Right hindlimb (tissue), 1 donor: ENCODE measurements at regions not wholly inside any gene's neighbourhood (a gene's known extent, or its start where the extent isn't known, plus 50 kb on each side); places are given as distances from the start of the nearest gene placed in this dataset.

ENCODE experiments used
- DNase-seq: peaks from one replicate; pipeline ENCODE4 v3.0.0-alpha.2; 2018

DNA sequence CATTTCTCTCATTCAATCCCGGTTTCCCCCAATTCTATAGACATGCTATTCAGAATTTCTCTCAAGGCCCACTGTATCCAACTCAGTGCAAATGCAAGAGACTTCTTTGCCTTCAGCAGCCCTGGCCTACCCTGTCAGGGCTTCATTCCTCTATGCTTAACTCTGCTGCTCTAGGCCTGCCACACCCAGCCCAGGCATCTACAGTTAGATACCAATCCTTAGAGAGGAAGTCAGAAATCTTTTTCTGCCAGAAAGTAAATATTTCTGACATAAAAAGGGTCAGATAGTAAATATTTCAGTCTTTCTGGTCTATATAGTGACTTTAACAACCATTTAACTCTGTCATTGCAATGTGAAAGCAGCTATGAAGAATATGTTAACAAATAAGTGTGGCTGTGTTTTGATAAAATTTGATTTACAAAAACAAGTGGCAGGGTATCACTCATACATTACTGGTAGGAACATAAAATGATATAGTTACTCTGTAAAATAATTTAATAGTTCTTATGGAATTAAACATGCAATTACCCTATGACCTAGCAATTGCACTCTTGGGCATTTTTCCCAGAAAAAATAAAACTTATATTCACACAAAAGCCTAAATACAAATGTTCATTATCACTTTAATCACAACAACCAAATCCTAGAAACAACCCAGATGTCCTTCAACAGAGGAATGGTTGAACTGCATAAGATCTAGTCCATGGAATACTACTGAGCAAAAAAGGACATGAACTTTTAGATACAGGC lies 942.0 kb downstream of the SQOR start:
- no peak for DNase-seq

DNA sequence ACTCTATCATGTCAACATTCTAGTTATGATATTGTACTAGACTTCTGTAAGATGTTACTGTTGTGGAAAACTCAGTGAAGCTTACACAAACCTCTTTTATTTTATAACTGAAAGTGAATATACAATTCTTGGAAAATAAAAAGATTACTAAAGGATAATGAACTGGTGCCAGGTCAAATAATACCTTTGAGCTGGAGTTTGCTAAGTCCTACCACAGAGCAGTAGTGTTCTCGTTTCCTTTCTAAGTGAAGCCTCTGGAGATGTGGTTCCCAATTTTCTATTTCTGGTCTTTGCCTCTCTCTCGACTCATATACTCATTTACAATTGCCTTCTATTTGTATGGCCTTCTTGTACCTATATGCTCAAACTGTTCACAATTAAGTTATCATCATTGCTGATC lies 942.9 kb downstream of the SQOR start:
- no peak for DNase-seq

DNA sequence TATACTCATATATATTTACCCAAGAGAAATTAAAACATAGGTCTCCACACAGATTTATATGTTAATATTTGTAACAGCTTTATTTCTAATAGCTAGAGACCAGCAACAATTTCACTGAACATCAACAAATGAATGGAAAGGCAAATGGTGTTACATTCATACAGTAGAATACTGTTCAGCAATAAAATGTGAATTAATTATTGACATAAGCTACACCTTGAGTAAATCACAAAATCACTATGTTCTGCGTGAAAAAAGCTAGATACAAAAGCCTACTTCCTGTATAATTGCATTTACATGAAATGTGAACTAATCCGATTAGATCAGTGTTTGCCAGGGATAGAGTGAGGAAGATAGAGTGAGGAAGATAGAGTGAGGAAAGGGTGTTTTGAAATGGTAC lies 945.7 kb downstream of the SQOR start:
- no peak for DNase-seq

DNA sequence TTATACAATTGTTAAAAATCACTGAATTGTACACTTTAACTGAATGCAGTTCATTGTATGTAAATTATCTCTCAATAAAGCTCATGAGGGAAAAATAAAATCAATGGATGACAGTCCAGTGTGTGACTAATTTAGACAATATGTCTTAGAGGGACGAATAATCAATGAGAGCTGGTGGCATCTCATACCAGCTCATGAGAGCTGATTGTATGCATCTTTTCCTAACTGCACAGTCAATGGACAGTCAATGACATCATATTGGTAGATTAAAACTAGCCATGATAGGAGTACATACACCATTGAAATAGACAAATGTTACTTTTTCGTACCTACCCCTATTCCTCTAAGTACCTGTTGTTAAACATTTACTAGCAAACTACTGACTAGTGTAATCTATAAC lies 946.1 kb downstream of the SQOR start:
- DNase-seq: no peak

DNA sequence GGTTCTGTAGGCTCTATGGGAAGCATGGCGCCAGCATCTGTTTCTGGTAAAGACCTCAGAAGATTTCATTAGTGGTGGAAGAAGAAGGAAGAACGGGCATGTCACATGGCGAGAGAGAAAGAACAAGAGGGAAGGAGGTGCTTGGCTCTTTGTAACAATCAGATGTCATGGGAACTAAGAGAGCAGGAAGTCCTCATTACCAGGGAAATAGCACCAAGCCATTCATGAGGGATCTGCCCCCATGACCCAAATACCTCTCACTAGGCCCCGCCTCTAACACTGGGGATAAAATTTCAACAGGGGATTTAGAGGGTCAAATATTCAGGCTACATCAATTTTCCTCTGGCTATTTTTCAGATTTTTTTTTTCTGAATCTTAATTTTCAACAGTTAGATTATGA lies 954.3 kb downstream of the SQOR start:
- DNase-seq: no peak

DNA sequence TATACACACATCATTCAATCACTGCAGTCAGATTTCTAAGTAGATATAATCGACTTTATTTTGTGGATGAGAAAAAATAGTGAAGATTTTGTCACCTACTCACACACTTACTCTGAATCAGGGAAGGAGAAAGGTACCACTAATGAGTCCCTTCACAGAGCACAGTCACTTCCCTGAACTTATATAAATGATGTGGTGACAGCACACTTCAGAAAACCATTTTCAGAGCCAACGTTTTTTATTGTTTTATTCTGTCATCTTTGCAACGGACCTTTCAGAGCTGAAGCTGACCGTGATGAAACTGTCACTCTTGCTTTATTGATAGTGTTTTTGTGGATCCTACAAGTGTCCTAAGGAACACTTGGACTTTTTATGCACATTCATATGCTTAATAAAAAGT lies 956.6 kb downstream of the SQOR start:
- DNase-seq: no peak

DNA sequence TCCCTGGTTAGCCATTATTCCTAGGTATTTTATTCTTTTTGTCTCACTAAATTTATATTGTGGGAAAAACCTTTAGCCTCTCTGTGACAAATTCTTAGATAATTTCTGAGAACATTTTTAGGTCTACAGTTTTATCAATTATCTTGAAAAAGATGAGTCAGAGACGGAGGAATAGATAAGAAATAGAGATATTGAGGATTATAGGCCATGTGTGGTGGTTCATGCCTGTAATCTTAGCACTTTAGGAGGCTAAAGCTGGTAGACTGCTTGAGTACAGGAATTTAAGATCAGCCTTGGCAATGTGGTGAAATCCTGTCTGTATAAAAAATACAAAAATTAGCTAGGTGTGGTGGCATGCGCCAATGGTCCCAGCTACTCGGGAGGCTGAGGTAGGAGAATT lies 960.2 kb downstream of the SQOR start:
- DNase-seq: no peak

DNA sequence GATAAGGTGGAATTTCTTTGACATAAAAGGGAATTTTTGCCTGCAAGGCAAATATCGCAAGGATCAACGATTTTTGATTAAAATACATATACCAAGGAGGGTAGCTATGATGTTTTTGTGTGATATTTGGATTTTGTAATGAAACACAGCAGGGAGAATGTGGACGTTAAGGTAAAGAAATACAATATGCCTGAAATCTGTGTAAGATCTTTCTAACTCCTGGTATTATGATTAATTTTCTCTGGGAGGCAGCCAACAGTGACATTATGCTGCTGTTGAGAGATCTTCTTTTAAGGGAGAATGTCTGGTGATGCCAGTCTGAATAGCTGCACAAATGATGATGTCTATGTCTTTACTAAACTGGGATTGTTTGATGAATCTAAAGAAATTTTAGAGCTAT lies 972.2 kb downstream of the SQOR start:
- DNase-seq: no peak

DNA sequence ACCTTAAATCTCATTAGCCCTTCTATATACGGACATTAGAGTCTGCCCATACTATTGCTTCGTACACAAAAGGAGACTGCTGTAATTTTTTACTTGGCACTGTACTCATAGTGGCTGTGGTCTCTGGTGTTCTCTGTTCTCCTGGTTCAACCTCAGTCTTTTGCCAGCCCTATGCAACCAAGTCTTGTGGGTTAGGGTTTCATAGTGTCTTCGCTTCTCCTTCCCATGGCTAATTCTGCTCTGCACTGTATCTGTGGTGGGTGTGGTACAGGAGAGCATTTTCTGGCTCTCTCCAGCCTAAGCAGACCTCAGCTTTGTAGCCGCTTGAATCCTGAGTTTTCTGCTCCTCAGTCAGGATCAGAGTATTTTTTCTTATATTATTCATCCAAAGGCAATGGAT lies 981.2 kb downstream of the SQOR start:
- DNase-seq: no peak

DNA sequence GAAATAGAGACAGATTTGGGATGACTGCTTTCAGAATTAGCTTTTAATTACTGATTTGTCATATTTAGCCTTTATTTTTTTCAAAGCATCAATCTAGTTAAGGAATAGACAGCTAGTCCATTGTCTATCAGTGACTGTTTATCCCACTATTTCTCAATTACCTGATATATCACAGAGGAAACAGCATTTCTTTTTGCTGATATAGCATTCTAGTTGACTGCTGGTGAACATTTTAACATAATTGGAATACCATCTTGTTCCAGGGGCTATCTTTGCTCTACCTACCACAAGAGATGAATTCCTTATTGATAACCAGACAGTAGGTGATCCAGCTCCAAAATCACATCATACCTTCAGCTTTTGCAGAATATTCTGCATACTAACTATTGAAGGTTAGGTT lies 982.7 kb downstream of the SQOR start:
- DNase-seq: no peak

DNA sequence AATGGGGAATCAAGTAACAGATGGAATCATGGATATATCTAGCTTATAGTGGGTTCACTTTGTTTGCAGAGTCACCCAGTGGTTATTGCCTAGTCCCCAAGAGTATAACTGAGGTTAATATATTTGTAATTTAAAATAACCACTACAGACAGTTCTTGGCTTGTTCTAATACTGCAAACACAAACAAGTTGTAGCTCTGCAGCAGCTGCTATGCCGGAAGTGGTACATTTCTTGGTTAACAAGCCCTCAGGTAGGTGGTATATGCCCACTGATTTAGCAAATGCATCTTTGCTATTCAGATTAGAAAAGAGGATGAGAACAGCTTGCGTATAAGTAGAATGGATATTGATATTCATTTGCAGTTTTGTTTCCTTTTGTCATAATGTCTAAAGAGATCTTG lies 984.2 kb downstream of the SQOR start:
- DNase-seq: no peak

DNA sequence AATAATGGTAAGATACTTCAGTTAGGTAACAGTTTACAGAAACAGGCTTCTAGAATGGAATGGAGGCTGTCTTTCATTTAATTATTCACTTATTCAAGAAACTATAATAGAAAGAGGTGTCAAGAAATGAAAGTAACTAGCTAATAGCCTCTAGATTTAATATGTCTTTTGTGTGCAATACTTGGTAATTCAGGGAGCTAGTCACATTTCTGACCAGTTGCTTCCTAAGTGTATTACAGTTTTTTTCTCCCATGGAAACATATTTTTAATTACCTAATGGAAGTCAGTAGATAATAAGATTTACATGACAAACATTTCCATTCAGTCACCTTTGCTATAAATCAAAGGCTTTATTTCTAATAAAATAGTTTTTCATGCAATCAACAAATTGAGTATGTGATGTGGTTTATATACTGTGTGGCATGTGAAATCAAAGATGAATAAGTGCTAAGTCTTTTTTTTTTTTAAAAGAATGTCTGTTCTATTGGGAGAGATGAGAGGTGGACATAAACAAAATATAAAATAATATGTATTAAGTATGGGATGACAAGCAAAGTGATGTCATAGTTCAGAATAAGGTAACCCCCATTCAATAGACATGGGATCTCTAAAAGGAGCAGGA lies 985.7 kb downstream of the SQOR start:
- no peak for DNase-seq

DNA sequence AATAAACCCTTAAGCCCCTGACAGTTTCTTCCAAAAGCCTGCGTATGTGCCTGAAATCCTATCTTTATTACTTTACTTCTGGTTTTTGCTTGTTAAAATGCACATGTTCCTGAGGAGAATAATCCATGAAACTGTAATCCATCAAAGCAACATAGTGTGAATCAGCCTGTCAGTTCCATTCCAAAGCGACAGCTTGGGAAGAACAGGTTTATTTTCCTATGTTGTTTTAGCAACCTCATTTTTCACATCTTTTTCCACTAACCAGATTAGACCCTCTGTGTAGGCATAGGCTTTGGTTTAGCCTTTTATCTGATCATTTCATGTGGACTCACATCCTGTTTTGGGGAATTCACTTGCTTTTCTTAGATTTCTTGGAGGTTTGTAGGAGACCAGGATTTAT lies 988.0 kb downstream of the SQOR start:
- no peak for DNase-seq

DNA sequence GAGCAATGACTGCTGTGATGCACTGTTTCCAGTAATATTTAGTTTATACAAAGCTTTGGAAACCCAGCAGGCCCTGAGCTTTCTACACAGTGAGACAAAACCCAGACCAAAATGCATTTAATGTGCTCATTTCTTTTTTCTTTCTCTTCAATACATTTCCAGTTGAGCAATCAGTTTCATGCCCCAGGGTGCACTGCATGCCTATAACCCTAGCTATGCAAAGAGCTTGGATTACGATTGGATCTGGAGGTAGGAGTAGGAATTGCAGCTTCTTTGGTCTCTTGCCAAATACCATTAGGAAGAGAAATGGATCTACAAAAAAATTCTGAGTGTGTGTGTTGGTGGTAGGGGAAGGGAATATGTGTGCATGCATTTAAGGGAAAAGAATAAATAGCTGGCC lies 1001.4 kb downstream of the SQOR start:
- no peak for DNase-seq

DNA sequence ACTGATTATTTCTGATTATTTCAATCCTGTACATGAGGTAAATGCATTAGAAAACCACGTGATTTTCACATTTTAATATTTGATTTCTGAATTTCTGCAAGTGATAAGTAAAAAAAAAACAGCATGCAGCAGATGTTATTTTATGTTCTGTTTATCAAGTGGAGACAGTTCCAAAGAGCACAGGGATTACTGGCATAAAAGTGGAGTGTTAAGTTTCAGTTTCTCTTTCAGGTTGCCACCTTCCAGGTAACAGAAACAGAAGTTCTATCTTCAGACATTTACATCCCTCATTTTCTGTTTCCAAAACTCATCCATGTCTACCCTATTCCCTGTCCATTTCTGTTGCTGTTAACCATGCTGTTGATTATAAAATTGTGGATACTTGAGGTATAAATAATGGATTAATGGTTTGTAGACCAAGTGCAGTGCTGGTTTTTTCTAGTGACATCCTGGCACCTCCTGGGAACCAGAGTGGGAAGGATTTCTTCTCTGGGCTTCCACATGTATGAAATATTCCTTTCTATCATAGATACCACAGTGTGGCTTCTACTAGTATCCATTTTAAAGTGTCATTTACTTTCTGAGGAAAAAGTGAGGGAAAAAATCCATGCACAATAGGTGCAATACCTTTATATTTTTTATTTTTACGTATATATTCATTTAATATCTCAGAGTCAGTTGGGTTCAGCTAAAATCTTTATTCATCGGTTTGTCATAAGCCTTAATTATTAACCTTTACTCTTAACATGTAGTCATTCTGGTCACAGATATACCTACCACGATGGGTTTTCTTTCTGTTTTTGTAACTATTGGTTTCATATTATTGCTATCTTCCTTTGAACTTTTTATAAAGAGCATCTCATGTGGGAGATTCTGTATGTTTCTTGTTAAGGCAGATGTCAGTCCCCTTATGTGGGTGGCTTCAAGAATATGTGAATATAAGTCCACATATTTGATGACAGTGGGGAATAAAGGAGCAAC lies 1010.0 kb downstream of the SQOR start:
- DNase-seq: no peak

DNA sequence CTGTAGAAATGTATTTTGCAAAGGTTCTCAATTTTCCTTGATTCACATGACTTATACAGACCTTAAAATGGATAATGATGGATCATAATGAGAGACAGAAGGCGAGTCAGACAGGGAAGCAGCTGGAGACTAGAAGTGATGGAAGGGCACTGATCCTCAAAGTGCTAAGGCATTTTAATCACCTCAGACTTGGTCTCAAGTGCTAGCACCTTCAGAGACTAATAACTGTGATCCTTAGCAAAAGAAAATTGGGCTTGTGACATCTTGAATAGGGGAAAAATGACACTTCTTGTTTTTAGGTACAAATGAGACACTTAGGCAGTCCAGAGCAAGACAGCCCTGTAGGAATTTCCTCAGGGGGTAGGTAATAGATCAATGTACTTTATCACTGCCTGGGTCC lies 1011.7 kb downstream of the SQOR start:
- no peak for DNase-seq

DNA sequence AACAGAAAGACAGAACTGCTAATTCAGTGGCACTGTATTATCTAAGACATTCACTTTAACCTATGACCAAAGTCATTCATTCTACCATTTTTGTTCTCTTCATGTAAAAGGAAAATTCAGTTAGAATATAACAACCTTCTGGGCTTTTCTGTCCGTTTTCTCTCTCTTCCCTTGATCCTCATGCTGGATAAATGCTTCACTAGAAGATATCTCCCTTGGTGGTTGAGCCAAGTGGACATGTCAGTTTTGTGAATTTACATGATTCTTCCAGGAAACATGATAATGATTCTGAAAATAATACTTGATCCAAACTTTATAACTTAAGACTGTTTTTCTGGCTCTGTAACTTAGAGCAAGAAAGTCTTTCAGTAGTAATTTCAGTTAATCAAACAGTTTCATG lies 1012.2 kb downstream of the SQOR start:
- DNase-seq: no peak

DNA sequence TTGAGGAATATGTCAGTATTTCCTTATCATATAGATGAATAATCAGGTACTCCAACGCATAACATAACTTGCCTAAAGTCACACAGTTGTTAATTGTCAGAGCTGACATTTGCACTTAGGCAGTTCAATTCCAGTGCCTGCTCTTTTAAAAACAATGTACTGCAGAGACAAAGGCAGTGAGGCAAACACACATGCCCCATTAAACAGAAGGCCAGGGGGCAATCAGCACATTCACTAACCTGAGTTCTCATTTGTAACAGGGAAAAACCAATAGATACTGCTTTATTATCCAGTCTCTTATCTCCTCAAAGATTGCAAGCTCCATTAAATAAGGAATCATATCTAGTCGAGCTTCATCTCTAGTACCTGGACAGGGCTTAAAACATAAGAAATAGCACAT lies 1017.4 kb downstream of the SQOR start:
- no peak for DNase-seq

DNA sequence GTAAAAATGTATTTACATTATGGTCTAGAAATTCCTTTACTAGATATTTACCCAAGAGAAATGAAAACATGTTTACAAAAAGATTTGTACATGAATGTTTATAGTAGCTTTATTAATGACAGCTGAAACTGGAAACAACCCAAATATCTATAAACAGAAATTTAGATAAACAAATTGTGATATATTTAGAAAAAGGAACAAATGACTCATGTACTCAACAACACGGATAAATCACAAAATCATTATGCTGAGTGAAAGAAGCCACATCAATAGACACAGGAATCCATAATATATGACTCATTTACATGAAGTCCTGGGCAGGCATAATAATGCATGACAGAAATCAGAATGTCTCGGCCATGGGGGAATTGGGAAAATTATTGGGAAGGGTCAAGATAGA lies 1020.2 kb downstream of the SQOR start:
- no peak for DNase-seq

DNA sequence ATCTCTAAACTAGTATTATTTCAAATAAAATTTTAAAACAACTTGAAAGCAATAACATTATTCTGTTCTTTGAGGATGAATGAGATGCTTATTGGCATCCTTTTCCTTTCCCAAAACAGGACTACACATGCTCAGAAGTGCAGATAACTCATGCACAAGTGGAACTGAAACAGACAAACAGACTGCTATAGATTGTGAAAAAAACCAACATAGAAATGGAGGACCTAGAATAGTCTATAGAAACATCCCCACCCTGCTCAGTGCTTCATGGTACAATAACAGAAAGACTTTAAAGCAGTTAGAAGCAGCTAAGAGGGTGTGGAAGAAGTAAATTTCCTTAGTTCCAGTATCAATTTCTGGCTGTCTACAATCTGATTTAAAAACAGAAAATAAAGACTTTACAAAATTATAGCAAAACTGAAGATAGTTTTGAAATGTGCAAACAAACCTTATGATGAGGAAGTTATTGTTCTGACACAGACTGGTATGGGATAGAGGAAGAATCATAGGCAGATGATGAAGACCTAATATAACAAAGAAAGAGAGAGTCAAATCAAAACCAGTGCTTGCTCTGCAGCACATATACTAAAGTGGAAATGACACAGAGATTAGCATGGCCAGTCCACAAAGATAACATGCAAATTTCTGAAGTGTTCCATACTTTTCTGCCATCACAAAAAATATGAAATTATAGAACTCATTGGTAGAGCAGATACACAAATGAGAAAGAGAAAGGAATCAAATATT lies 1025.4 kb downstream of the SQOR start:
- DNase-seq: no peak

DNA sequence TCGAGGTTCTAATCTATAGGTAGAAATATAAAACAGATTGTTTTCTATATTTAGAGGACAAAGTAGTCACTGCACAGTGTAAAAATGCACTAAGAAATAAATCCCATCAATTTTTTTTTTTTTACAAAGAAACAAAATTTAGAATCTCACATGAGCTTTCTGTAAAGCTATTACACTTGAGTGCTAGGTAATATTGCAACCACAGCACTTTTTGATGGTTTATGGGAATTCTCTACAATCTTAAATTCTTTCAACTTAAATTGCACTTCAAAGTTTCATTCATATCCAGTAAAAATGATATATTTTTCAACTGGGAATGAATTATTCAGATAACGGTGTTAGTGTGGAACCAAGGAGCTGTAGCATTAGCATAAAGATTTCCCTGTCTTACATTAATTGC lies 1035.4 kb downstream of the SQOR start:
- DNase-seq: no peak

DNA sequence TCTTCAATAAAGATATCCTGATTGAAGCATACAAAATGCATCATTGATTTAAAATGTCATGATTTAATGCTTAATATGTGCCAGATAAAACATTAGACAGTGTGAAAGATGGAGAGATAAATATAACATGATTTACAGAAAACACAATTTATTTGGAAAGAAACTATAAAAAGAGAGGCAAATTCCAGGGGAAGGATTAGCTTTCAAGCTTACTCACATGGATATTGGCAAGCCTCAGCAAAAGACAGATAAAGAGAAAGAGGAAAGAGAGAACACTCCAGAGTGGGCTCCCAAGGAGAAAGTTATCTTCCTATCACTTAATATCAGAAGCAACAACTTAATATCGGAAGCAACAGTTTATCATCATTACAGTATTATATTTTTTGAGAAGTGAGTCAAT lies 1036.5 kb downstream of the SQOR start:
- DNase-seq: no peak

DNA sequence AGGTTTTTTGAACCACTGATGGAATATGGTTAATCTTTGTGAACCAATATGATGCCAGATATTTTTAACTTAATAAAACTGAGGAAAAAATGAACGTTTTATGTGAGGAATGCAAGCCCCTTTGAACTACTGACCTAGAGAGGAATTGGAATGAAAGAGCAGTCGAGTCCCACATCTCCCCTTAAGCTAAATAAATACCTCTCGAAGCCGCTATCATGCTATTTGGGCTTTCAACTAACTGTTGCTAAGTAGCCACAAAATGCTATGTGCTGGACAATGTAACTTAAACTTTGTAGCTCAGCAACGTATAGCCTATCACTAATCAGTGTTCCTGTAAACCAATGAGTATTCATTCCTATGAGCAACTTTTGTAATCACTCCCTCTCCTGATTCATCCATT lies 1037.2 kb downstream of the SQOR start:
- DNase-seq: no peak
